HG03442 (cell line): ENCODE measurements at regions not wholly inside any gene's neighbourhood (a gene's known extent, or its start where the extent isn't known, plus 50 kb on each side); places are given as distances from the start of the nearest gene placed in this dataset.
"Not testable (repeated sequence)": the region's sequence is repeated elsewhere in the genome, so short reads cannot be mapped to it uniquely, and the experiment has no call there.

Experiments used
- ATAC-seq: cut with Tn5 transposase; IDR thresholded peaks from one replicate; pipeline ENCODE4 v1.9.1; 2021; ENCODE audit warnings: mild to moderate bottlenecking, moderate library complexity; ENCODE audit not compliant: unreplicated experiment

GRCh38 chr6:133099573-133099972, 141.6 kb upstream of the EYA4 start:
- no peak for ATAC-seq

- ATAC-seq: no peak
Measured at GRCh38 chr6:133100865-133101264, 140.3 kb upstream of the EYA4 start.

- ATAC-seq: no peak
Measured at GRCh38 chr6:133101790-133102189, 139.4 kb upstream of the EYA4 start.

GRCh38 chr6:133106934-133107333, 134.2 kb upstream of the EYA4 start:
- ATAC-seq: no peak

GRCh38 chr6:133108419-133108818, 132.7 kb upstream of the EYA4 start:
- ATAC-seq: no peak

DNA sequence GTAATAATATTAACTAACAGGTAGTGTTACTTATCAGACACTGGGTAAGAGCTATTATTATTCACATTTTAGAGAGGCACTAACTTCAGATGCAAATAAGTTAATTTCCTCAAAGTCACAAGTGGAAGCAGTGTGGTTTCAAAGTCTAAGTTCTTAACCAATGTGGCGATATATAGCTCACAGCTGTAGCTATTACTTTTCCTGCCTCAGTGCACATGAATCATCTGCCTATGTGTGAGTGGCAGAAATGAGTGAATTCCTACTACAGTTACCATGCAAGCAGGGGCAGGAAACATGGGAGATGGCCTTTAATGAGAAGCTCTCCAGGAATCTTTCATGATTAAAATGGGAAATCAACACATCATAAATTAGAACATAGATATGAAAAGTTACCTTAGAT, 126.2 kb upstream of the EYA4 start:
- peak; percentile 60 for ATAC-seq

DNA sequence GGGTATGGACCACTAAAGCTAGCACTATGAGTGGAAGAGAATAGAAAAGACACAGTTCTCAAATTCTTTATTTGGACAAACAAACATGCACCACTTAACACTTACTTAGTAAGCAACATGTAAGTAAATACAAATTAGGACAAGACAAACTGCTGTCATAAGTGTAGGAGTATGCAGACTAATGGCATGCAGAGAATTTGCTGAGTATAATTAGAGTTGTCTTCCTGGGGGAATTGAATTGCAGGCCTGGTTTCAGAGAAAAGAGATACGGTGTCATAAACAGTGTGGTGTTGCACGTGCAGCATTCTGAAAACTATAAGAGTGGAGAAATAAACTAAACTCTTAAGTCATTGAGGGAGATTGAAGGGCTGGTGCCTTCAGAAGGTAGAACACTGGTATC, 125.2 kb upstream of the EYA4 start:
- ATAC-seq: no peak

DNA sequence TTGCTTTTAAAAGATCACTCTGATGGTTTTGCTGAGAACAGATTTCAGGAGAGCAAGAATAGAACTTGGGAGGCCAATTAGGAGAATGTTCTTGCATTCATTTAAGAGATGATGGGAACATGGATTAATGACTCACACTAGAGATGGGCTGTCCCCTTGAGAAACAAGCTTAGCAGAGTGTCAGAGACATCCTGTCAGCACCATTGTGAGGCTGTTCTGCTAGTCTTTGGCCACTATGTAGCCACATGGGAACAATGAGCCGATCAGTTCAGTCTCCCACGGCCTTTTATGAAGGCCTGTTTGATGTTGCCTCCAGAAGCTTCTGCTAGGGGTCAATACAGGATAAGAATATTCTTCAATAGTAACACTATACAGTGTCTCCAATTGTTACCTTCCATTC, 113.0 kb upstream of the EYA4 start:
- ATAC-seq: no peak

DNA sequence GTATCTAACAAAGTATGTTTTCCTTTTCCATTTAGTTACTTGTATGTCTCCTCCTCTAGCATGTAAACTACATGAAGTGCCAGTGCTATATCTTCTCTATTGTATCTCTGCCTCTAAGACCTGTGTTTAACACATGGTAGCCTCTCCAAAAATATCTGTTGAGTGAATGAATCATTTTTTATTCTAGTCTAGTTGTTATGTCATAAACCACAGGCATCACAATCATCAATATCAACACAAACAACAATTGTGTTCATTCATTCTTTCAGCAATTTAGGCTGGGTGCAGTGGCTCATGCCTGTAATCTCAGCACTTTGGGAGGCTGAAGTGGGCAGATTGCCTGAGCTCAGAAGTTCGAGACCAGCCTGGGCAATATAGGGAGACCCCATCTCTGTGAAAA, 111.6 kb upstream of the EYA4 start:
- no peak for ATAC-seq

DNA sequence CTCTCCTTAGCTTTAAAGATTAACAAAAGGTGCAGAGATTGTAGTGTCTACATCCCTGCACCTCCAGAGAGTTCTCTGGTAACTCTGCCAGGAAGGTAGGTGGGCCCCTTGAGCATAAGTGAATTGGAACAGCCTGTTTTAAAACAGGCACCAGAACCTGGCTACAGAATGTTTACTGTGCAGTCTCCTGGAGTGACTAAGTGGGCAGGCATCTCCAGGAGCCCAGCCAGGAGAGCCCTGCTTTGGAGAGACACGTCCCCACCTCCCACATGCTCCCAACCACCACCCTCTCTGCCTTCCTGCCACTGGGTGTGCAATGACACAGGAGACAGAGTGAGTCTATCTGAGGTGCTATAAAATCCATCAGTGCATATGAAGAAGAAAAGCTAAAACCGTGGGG, 110.3 kb upstream of the EYA4 start:
- no peak for ATAC-seq

DNA sequence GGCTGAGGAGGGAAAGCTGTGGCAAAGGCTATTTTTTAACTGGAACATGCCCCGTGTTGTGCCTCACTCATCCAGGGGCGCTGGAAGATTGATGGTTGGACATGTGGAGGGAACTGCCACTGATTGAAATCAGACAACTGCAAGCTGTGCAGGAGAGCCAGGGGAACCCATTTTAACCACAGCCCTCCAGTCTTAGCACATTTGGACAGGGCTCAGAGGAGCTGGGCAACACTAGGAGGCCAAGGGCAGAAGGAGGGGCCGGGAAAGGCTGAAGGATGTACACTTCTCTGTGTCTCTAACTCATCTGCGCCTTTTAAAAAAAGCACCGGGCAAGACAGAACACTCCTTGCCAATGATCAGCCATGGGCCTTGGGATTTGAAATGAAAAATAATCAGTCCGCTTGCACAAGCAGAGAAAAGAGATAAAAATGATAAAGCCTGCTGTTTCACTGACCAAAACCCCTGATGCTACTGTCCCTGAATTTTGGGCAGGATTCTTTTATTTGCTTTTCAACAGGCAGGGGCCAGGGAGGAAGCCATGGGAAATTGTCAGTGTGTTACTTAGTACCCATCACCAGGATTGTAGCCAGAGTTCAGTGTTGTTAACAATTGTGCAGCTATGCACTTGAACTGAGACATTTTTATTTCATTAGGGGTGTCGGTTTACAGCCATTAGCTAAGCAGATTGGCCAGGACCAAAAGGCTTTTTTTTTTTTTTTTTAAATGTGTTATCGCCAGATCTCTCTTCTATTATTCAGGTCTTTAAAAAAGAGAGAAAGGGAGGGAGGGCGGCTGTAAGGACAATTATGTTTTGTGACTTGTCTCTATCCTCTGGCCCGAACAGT, 109.3 kb upstream of the EYA4 start:
- ATAC-seq: no peak

DNA sequence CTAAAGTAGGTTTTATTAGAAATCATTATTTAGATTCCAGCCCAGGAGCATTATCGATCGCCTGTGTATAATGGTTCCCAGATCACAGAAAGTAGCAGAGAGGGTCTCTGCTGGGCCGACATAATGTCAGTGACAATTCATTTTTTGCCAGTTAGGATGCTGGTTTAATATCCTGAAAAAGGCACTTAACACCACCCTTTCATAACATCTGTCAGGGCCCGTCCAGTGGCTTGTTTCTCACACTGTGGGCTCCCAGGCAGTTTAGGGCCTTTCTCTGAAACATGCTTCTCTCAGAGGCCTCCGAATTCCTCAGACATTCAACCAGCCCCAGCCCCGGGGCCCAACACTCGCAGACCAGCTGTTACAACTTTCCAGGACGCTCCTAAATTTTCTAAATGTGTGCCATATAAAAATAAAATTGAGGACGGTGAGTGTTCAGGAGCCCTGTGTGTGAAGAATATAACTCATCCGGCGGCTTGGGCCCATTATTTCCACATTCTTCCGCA, 108.6 kb upstream of the EYA4 start:
- no peak for ATAC-seq

GRCh38 chr6:133136177-133136880, 104.8 kb upstream of the EYA4 start:
- no peak for ATAC-seq

DNA sequence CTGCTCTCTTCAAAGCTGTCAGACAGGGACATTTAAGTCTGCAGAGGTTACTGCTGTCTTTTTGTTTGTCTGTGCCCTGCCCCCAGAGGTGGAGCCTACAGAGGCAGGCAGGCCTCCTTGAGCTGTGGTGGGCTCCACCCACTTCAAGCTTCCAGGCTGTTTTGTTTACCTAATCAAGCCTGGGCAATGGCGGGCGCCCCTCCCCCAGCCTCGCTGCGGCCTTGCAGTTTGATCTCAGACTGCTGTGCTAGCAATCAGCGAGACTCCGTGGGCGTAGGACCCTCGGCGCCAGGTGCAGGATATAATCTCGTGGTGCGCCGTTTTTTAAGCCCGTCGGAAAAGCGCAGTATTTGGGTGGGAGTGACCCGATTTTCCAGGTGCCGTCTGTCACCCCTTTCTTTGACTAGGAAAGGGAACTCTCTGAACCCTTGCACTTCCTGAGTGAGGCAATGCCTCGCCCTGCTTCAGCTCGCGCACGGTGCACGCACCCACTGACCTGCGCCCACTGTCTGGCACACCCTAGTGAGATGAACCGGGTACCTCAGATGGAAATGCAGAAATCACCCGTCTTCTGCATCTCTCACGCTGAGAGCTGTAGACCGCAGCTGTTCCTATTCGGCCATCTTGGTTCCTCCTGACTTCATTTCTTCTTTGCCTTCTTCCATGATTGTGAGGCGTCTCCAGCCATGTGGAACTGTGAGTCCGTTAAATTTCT, 93.5 kb upstream of the EYA4 start:
- ATAC-seq: not testable (repeated sequence)

- no peak for ATAC-seq
Measured at GRCh38 chr6:133156689-133157088, 84.5 kb upstream of the EYA4 start.

DNA sequence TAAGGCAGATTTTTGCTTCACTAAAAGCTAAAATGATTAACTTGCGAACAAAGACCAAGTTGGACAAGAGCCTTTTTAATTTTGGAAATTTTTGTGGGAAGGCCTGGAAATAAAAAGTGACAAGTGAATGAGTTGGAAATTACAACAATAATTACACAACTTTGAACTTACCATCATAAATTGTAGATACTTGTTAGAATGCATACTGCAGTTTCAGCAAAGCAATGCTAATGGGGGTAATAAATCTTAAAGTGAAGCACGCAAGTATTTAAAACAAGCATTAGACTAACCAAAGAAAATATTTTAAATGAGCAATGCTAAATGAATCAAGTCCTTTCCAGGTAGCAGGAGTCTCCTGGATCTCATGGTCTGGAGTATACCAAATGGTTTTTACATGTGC, 83.2 kb upstream of the EYA4 start:
- ATAC-seq: no peak

GRCh38 chr6:133159255-133159795, 81.8 kb upstream of the EYA4 start:
- no peak for ATAC-seq

- no peak for ATAC-seq
Measured at GRCh38 chr6:133160536-133160935, 80.6 kb upstream of the EYA4 start.

DNA sequence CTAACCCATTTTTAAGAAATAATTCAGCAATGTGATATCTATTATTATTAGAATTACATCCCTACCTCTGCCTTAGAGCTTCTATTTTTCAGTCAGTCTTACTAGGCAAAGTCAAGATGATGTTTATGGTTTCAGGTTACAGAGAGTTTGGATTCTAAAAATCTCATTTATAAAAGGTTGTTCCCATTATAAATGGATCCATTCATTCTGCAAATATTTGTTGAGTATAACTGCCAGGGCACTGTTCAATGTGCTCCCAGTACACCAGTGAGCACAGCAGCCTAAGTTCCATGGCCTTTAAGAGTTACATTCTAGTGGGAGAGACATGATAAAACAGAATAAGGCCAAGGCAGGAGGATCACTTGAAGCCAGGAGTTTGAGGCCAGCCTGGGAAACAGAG, 75.9 kb upstream of the EYA4 start:
- no peak for ATAC-seq

DNA sequence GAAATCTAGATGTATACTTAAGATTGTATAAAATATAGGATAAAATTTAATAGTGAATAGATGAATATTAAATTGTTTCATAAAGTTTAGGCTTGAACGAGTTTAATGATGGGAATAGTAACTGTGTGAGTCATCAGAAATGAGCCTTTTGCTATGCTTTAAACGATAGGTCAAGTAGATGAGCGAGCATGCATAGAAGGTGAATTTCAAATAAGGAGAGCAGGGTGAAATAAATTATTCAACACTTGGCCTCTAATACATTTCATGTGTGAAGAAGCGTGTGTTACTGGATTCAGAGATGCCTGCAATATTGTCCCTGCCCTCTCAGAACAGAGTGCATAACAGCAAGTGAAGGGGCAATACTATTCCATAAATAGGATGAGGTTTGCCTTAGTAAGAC, 74.4 kb upstream of the EYA4 start:
- ATAC-seq: no peak

DNA sequence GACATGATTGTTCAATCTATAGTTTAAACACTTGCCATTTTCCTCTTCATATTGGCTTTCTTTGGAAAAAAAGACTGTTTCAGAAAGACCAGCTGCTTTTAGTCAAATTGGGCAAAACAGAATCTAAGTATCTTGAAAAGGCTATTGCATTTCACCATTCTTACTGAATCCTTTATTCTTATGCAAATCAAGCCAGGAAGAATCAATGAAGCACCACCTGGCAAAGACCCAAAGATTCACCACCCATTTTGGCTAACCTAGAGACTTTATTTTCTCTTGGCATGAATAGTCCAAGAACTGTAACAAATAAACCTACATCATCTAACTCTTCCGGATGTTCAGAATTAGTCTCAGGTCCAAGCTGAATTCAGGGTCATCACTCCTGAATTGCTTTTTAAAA, 71.3 kb upstream of the EYA4 start:
- no peak for ATAC-seq
